AG04450 (cell line): ENCODE measurements at regions not wholly inside any gene's neighbourhood (a gene's known extent, or its start where the extent isn't known, plus 50 kb on each side); places are given as distances from the start of the nearest gene placed in this dataset.
A peak's percentile ranks its signal among the peaks of the same experiment; 100 is the strongest.

ENCODE experiments used
- CTCF ChIA-PET: fragments of 300-600, 350-600 bp; formaldehyde crosslinking; extraction: SDS; loops from one replicate; lab custom pipeline; 2022; ENCODE audit warnings: antibody characterized with exemption, inconsistent platforms; lab: Charles Lee
- POLR2A ChIA-PET: fragments of 350-600 bp; formaldehyde crosslinking; extraction: SDS; loops from one replicate; lab custom pipeline; 2021; ENCODE audit warnings: antibody characterized with exemption, inconsistent platforms; lab: Yijun Ruan, JAX
- DNase-seq: peaks from one replicate; pipeline ENCODE4 v3.0.0-alpha.2; 2011; ENCODE audit warnings: low read depth, low spot score
- H3K27ac ChIP-seq: one replicate; pipeline ENCODE4 v1.5.1; 2012; ENCODE audit warnings: low read depth, low read length, control low read depth
- H3K27me3 ChIP-seq: one replicate; pipeline ENCODE4 v1.6.0; 2012; ENCODE audit warnings: low read length; ENCODE audit not compliant: control insufficient read depth, insufficient read depth
- H3K4me3 ChIP-seq: 2 replicates; pipeline ENCODE4 v1.5.1; 2011; ENCODE audit warnings: mild to moderate bottlenecking, low read depth, low read length, control low read depth
- H3K9me3 ChIP-seq: 2 replicates; pipeline ENCODE4 v1.5.1; 2012; ENCODE audit warnings: low read length; ENCODE audit not compliant: control insufficient read depth, insufficient read depth
- TF ChIP-seq, protein P1 (sequence below): IDR thresholded peaks from 2 replicates; pipeline ENCODE4 v1.5.1; 2011; ENCODE audit warnings: low read depth, low read length, control low read depth, inconsistent platforms

DNA sequence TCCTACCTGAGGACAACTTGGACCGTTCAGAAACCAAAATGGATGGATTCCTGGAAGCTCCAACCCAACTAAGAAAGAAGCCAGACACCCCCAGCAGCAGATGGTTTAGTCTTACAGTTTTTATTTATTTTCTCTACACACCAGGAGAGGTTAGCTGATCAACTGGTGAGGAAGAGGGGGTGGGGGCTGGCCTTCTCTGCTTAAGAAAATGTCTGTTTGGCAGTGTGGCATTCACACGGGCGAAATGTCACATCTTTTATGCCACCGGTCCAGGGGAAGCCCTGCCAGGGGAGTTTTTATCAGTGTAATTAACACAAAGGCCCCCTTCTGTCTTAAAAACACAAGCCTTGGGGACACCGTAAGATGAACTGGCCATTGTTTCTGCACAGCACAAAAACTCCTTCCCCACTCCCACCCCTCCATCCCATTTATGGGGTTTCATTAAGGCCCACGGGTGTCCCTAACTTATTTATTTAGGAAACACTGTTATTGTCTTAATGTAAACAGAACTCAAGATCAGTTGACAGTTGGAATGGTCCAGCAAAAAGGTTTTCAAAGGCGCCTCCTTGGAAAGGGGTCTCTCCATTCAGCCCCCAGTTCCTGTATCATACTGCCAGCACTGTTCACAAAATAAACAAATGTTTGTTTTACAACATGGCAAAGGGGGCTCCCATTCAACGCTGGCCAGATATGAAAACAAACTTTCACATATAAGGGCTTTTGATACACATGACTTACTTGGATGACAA, 217.0 kb downstream of the C1D start:
- POLR2A ChIA-PET, result interaction anchor here (1.8 kb wide), 1 partner anchor 187 kb away, joined by 4 read pairs; no protein-coding TSS in a partner anchor
- Histone ChIP-seq H3K27me3 (no peaks in the 10 kb centered on the region), H3K9me3 (no peaks in the 10 kb centered on the region), H3K4me3 (peak overlapping the region; percentile 21; the same call in 1 of the 2 replicates), H3K27ac (peak overlapping the region; percentile 40)
- no peak for DNase-seq
- CTCF ChIA-PET, result interaction anchor here (0.6 to 1.9 kb wide), 27 partner anchors 9 to 1405 kb away, joined by 3 to 25 read pairs (median 3); no protein-coding TSS in a partner anchor
- TF ChIP-seq, protein P1, sequence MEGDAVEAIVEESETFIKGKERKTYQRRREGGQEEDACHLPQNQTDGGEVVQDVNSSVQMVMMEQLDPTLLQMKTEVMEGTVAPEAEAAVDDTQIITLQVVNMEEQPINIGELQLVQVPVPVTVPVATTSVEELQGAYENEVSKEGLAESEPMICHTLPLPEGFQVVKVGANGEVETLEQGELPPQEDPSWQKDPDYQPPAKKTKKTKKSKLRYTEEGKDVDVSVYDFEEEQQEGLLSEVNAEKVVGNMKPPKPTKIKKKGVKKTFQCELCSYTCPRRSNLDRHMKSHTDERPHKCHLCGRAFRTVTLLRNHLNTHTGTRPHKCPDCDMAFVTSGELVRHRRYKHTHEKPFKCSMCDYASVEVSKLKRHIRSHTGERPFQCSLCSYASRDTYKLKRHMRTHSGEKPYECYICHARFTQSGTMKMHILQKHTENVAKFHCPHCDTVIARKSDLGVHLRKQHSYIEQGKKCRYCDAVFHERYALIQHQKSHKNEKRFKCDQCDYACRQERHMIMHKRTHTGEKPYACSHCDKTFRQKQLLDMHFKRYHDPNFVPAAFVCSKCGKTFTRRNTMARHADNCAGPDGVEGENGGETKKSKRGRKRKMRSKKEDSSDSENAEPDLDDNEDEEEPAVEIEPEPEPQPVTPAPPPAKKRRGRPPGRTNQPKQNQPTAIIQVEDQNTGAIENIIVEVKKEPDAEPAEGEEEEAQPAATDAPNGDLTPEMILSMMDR, result no peak

DNA sequence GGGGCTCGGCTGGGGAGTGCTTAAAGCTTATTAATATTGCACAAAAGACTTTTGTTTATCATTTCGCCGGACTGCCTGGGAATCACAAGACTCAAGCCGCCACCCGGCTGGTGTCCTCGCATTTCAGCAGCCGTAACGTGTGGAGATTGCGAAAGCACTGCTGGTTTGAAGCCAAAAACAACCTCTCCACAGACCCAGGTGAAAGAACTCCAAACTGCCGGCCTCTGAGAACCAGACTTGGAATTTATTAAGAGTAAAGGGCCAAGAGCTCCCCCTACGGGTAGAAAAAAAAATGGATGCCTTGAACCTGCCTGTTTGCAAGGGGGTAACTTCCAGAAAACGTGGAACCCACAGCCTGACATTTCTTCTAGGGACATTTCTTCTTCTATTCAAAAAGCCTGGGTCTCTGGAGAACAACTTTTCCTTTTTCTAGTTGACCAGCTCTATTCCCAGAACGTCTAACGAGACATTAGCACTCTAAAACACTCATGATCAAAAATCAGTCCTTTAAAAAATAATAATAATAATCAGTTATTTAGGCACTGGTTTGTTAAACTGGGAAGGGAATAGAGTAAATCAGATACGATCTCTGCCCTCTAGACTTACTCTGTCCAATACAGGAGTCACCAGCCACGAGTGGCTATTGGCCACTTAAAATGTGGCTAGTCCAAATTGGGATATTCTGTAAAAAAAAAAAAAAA, 216.3 kb downstream of the C1D start:
- CTCF ChIA-PET, result interaction anchor here (0.6 to 1.9 kb wide), 27 partner anchors 10 to 1406 kb away, joined by 3 to 25 read pairs (median 3); no protein-coding TSS in a partner anchor
- POLR2A ChIA-PET, result interaction anchor here (0.6 to 1.8 kb wide), 2 partner anchors 97 to 186 kb away, joined by 3 to 4 read pairs; no protein-coding TSS in a partner anchor
- TF ChIP-seq, protein P1, result peak; percentile 83
- peak; percentile 96 for DNase-seq
- H3K9me3 ChIP-seq, result no peaks in the 10 kb centered on the region
- peak overlapping the region; percentile 40 for H3K27ac ChIP-seq
- H3K27me3 ChIP-seq, result no peaks in the 10 kb centered on the region
- peak overlapping the region; percentile 21; the same call in 1 of the 2 replicates for H3K4me3 ChIP-seq

DNA sequence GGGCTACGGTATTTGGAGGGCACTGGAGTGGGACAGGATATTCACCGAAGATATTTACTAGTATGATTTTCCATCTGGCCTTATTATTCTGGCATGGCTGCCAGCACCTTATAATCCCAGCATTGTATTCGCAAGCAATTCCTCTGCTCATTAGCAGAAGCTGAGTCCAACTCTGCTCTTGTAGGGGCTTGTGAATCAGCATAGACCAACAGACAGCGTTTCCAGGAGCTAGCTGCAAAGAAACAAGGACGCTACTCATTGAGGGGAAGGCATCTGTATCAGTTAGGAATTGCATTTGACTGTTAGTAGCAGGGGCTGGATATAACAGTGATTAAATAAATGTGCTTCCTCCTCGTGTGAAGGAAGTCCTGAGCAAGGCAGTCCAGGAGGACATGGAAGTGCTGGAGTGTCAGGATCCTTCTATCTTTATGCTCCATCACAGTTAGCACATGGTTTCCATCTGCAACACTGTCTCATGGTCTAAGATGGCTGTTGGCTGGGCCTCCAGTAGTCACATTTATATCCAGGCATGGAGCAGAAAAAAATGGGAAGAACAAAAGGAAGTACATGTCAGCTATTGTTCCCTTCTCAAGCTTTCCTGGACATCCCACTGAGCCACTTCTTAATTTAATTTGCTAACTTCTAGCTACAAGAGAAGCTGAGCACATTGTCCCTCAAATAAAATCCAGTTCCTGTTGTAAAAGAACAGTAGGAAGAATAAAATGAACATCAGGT, 214.1 kb downstream of the C1D start:
- DNase-seq, result no peak
- CTCF ChIA-PET, result interaction anchor here (1.1 to 2.8 kb wide), 2 partner anchors 12 to 182 kb away, joined by 3 to 9 read pairs; no protein-coding TSS in a partner anchor
- TF ChIP-seq, protein P1, result no peak
- Histone ChIP-seq H3K27ac (no peak overlapping the region), H3K27me3 (no peaks in the 10 kb centered on the region), H3K4me3 (no peak overlapping the region), H3K9me3 (no peaks in the 10 kb centered on the region)
- POLR2A ChIA-PET, result no interaction called here

DNA sequence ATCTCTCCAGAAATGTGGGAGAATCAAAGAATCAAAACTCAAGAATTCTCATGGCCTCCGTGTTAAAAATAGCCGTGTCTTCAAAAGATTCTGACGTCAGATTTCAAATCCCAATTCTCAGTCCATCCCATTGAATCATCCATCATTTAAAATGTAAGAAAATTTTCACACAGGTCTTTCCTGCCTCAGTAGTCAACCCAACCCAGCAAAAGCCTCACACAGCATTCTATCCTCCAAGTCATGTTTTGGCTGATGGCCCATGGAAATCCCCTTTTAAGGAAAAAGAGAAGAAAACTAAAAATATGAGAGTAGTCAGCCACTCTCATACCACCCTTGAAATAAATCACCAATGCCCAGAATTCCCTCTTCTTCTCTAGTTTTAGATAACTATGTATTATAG, 211.8 kb downstream of the C1D start:
- POLR2A ChIA-PET, result no interaction called here
- Histone ChIP-seq H3K4me3 (no peak overlapping the region), H3K27ac (no peak overlapping the region), H3K27me3 (no peaks in the 10 kb centered on the region), H3K9me3 (no peaks in the 10 kb centered on the region)
- CTCF ChIA-PET, result interaction anchor here (1.3 to 1.4 kb wide), 2 partner anchors 12 to 201 kb away, joined by 3 read pairs; no protein-coding TSS in a partner anchor
- DNase-seq, result no peak
- TF ChIP-seq, protein P1, result no peak
